ENCODE measurements at regions not wholly inside any gene's neighbourhood (a gene's known extent, or its start where the extent isn't known, plus 50 kb on each side); places are given as distances from the start of the nearest gene placed in this dataset.

DNA sequence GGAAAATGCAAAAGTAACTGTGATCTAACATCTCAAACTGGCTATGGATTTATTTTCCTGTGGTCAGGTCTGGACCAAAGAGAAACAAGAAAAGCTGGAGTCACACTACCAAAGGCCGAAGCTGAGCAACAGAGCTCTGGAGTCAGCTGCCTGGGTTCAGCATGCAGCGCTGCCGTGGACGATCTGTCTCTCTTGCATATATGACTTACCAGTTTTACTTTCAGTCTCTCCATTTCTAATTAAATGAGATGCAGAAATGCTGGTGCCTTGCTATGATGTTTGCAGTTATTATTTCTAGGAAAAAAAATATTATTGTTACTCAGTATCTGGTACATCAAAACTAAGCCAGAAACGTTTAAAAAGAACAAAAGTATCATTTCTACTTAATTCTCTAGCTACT lies 813.2 kb downstream of the RNF144A start:
- H3K9me3 ChIP-seq (ENCODE audit: control insufficient read depth, low read length): no peaks in the 10 kb centered on the region
- no peaks in the 10 kb centered on the region for H3K4me1 ChIP-seq (ENCODE audit: control insufficient read depth, insufficient read depth, low read length, poor library complexity, severe bottlenecking)
- H3K4me3 ChIP-seq (ENCODE audit: extremely low read depth, insufficient read depth, low read length, poor library complexity, severe bottlenecking): no peak overlapping the region
- no peak overlapping the region for H3K27ac ChIP-seq (ENCODE audit: low read depth, low read length, severe bottlenecking)
- no peaks in the 10 kb centered on the region for H3K36me3 ChIP-seq (ENCODE audit: control insufficient read depth, insufficient read depth, low read length)
- 90 to 96% methylated on average over 1 to 4 of the region's 5 CpGs for WGBS, 2 experiments (ENCODE audit: insufficient coverage in 2 of 2)

- Histone ChIP-seq H3K9me3 (ENCODE audit: control insufficient read depth, low read length) (no peaks in the 10 kb centered on the region), H3K4me3 (ENCODE audit: extremely low read depth, insufficient read depth, low read length, poor library complexity, severe bottlenecking) (no peak overlapping the region), H3K27ac (ENCODE audit: low read depth, low read length, severe bottlenecking) (no peak overlapping the region), H3K4me1 (ENCODE audit: control insufficient read depth, insufficient read depth, low read length, poor library complexity, severe bottlenecking) (no peaks in the 10 kb centered on the region), H3K36me3 (ENCODE audit: control insufficient read depth, insufficient read depth, low read length) (no peaks in the 10 kb centered on the region)
- 100% methylated on average over 2 of the region's 4 CpGs for WGBS, 2 experiments (ENCODE audit: insufficient coverage in 2 of 2)
Measured at GRCh38 chr2:7730990-7731389, 813.8 kb downstream of the RNF144A start.

DNA sequence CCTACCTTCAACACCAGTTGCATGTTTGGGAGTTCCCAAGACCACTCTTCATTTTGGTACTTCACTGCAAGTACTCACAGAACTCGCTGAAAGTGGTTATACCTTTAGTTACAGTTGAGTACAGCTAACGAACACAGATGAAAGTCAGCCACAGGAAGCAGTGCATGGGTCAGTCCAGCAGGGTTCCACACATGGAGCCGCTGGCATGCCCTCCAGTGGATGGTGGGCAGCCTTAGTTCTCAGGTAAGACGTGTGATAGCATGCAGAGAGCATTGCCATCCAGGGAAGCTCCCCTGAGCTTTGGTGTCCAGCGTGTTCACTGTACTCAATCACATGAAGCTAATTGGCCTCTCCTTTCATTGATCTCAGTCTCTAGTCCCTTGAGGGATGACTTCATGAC lies 815.3 kb downstream of the RNF144A start:
- no peaks in the 10 kb centered on the region for H3K9me3 ChIP-seq (ENCODE audit: control insufficient read depth, low read length)
- no peaks in the 10 kb centered on the region for H3K4me1 ChIP-seq (ENCODE audit: control insufficient read depth, insufficient read depth, low read length, poor library complexity, severe bottlenecking)
- H3K36me3 ChIP-seq (ENCODE audit: control insufficient read depth, insufficient read depth, low read length): no peaks in the 10 kb centered on the region
- no peak overlapping the region for H3K4me3 ChIP-seq (ENCODE audit: extremely low read depth, insufficient read depth, low read length, poor library complexity, severe bottlenecking)
- H3K27ac ChIP-seq (ENCODE audit: low read depth, low read length, severe bottlenecking): no peak overlapping the region
- 91 to 96% methylated on average over 5 of the region's 5 CpGs for WGBS, 2 experiments (ENCODE audit: insufficient coverage in 2 of 2)

DNA sequence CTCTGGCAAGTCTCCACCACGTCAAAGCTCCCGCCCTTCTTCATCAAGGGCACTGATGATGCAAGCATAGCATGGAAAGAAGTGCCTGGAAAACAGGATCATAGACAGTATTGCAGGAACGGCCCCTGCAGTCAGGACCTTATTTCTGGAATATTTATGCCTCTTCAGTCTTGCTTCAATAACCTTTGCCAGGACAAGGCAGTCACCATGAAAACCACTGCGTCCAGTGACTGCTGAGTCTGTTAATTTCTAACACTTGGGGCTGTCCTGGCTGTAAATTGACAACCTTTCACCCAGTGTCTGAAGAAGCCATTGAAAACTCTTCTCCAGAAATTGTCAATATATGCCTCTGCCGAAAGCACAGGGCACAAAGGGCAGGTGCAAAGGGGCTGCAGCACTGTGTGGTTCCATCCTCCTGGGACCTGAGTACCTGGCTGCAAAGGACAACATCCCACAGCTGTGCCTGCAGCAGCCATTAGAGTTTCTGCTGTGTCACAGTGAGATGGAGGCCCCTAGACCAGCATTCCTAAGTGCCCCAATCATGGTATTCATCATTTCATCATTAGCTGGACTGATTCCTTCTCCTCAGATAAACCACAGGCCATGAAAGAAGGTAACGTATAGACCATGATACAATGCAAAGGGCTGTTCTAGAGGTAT lies 819.6 kb downstream of the RNF144A start:
- Histone ChIP-seq H3K27ac (ENCODE audit: low read depth, low read length, severe bottlenecking) (no peak overlapping the region), H3K4me1 (ENCODE audit: control insufficient read depth, insufficient read depth, low read length, poor library complexity, severe bottlenecking) (no peaks in the 10 kb centered on the region), H3K36me3 (ENCODE audit: control insufficient read depth, insufficient read depth, low read length) (no peaks in the 10 kb centered on the region), H3K9me3 (ENCODE audit: control insufficient read depth, low read length) (no peaks in the 10 kb centered on the region), H3K4me3 (ENCODE audit: extremely low read depth, insufficient read depth, low read length, poor library complexity, severe bottlenecking) (no peak overlapping the region)
- 45 to 54% methylated on average over 3 to 4 of the region's 6 CpGs for WGBS, 2 experiments (ENCODE audit: insufficient coverage in 2 of 2)

DNA sequence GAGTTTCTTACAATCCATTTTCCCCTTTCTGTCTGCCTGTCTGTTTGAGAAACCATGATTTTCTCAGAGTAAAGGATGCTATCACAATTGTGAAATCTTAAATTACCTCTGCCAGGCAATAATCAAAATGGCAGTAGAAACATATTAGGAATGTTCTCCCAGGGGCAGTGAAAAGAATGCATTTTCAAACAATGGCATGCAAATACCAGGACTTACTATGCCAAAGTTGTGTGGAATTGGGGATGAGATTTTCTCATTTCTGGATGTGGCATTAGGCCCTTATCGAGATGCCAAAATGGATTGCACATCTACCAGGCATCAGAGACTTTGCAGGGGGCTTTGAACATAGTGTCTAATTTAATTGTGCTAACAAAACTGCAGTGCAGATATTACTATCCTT lies 821.4 kb downstream of the RNF144A start:
- 86% methylated on average over 1 of the region's 1 CpG; no CpG with 5 or more reads in 1 of the 2 experiments for WGBS, 2 experiments (ENCODE audit: insufficient coverage in 2 of 2)
- H3K4me1 ChIP-seq (ENCODE audit: control insufficient read depth, insufficient read depth, low read length, poor library complexity, severe bottlenecking): no peaks in the 10 kb centered on the region
- no peaks in the 10 kb centered on the region for H3K9me3 ChIP-seq (ENCODE audit: control insufficient read depth, low read length)
- no peak overlapping the region for H3K27ac ChIP-seq (ENCODE audit: low read depth, low read length, severe bottlenecking)
- no peak overlapping the region for H3K4me3 ChIP-seq (ENCODE audit: extremely low read depth, insufficient read depth, low read length, poor library complexity, severe bottlenecking)
- no peaks in the 10 kb centered on the region for H3K36me3 ChIP-seq (ENCODE audit: control insufficient read depth, insufficient read depth, low read length)

DNA sequence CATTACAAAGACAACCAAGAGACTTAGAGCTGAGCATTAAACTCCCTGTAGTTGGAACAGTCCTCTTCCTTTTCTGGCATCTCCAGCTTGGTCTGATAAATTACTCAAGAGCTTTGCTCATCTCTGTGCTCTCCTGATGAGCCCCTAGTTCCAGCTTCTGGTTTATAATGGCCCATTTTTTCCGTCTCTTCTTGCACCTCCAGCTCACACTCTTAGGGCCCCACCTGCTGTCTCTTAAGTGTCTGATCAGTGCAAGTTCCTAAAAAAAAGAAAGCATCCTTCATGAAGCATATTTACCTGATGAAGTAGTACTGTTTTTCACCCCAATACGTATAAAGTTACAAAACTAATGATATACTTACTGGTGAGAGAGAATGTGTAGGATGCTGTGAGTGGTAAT lies 822.9 kb downstream of the RNF144A start:
- 78% methylated on average over 1 of the region's 2 CpGs; no CpG with 5 or more reads in 1 of the 2 experiments for WGBS, 2 experiments (ENCODE audit: insufficient coverage in 2 of 2)
- H3K27ac ChIP-seq (ENCODE audit: low read depth, low read length, severe bottlenecking): no peak overlapping the region
- no peaks in the 10 kb centered on the region for H3K9me3 ChIP-seq (ENCODE audit: control insufficient read depth, low read length)
- no peaks in the 10 kb centered on the region for H3K36me3 ChIP-seq (ENCODE audit: control insufficient read depth, insufficient read depth, low read length)
- no peaks in the 10 kb centered on the region for H3K4me1 ChIP-seq (ENCODE audit: control insufficient read depth, insufficient read depth, low read length, poor library complexity, severe bottlenecking)
- H3K4me3 ChIP-seq (ENCODE audit: extremely low read depth, insufficient read depth, low read length, poor library complexity, severe bottlenecking): no peak overlapping the region

DNA sequence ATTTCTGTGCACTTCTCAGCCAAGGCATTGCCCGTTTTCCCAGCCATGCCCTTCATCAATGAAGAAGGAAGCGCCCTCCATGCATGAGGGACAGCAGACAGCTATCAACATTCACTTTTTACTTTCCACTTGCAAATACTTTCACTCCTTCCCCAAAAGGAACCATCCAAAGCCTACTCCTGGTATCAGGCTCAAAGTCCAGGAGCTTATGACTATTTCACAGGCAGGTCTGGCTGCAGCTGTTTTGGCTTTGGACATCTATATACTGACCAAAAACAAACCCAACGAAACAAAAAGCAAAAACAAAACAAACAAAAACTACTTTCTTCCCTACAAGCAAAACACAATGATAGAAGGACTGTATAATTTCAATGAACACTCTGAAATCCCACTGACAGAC lies 825.1 kb downstream of the RNF144A start:
- no peaks in the 10 kb centered on the region for H3K36me3 ChIP-seq (ENCODE audit: control insufficient read depth, insufficient read depth, low read length)
- no peaks in the 10 kb centered on the region for H3K9me3 ChIP-seq (ENCODE audit: control insufficient read depth, low read length)
- no peaks in the 10 kb centered on the region for H3K4me1 ChIP-seq (ENCODE audit: control insufficient read depth, insufficient read depth, low read length, poor library complexity, severe bottlenecking)
- whole genome bisulfite sequencing, 2 experiments (ENCODE audit: insufficient coverage in 2 of 2): 93 to 94% methylated on average over 1 to 2 of the region's 3 CpGs
- H3K27ac ChIP-seq (ENCODE audit: low read depth, low read length, severe bottlenecking): no peak overlapping the region
- H3K4me3 ChIP-seq (ENCODE audit: extremely low read depth, insufficient read depth, low read length, poor library complexity, severe bottlenecking): no peak overlapping the region

GRCh38 chr2:7744827-7745226 lies 827.6 kb downstream of the RNF144A start:
- H3K4me1 ChIP-seq (ENCODE audit: control insufficient read depth, insufficient read depth, low read length, poor library complexity, severe bottlenecking): no peaks in the 10 kb centered on the region
- no peak overlapping the region for H3K27ac ChIP-seq (ENCODE audit: low read depth, low read length, severe bottlenecking)
- no peaks in the 10 kb centered on the region for H3K9me3 ChIP-seq (ENCODE audit: control insufficient read depth, low read length)
- H3K36me3 ChIP-seq (ENCODE audit: control insufficient read depth, insufficient read depth, low read length): no peaks in the 10 kb centered on the region
- no peak overlapping the region for H3K4me3 ChIP-seq (ENCODE audit: extremely low read depth, insufficient read depth, low read length, poor library complexity, severe bottlenecking)
- 79 to 87% methylated on average over 2 of the region's 5 CpGs for whole genome bisulfite sequencing, 2 experiments (ENCODE audit: insufficient coverage in 2 of 2)

DNA sequence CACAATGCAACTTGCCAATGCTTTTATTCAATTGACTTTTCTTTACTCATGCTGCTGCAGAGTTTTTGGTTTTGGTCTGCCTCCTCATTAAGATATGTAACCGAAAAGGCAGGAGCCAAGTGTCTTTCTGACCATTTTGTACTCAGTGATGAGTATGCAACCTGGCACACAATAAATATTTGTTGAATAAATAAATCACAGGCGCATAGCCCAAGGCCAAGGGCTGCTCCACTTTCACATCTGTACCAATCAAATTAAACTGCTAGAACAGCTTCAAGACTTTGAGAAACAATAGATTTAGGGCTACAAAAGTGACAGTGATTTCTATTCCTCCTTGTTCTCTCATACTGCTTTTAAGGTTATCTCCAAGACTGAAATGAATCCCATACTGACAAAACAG lies 828.2 kb downstream of the RNF144A start:
- Histone ChIP-seq H3K4me3 (ENCODE audit: extremely low read depth, insufficient read depth, low read length, poor library complexity, severe bottlenecking) (no peak overlapping the region), H3K27ac (ENCODE audit: low read depth, low read length, severe bottlenecking) (no peak overlapping the region), H3K4me1 (ENCODE audit: control insufficient read depth, insufficient read depth, low read length, poor library complexity, severe bottlenecking) (no peaks in the 10 kb centered on the region), H3K9me3 (ENCODE audit: control insufficient read depth, low read length) (no peaks in the 10 kb centered on the region), H3K36me3 (ENCODE audit: control insufficient read depth, insufficient read depth, low read length) (no peaks in the 10 kb centered on the region)
- no CpG with 5 or more reads among the region's 2 CpGs for WGBS, 2 experiments (ENCODE audit: insufficient coverage in 2 of 2)

- H3K27ac ChIP-seq (ENCODE audit: low read depth, low read length, severe bottlenecking): no peak overlapping the region
- WGBS, 2 experiments (ENCODE audit: insufficient coverage in 2 of 2): 89 to 97% methylated on average over 11 to 14 of the region's 17 CpGs
- H3K4me1 ChIP-seq (ENCODE audit: control insufficient read depth, insufficient read depth, low read length, poor library complexity, severe bottlenecking): no peaks in the 10 kb centered on the region
- H3K36me3 ChIP-seq (ENCODE audit: control insufficient read depth, insufficient read depth, low read length): no peaks in the 10 kb centered on the region
- H3K4me3 ChIP-seq (ENCODE audit: extremely low read depth, insufficient read depth, low read length, poor library complexity, severe bottlenecking): no peak overlapping the region
- peaks cover 3% of the 10 kb centered on the region for H3K9me3 ChIP-seq (ENCODE audit: control insufficient read depth, low read length)
Measured at GRCh38 chr2:7748717-7749415, 831.7 kb downstream of the RNF144A start.

GRCh38 chr2:7749895-7750559 lies 832.8 kb downstream of the RNF144A start:
- H3K36me3 ChIP-seq (ENCODE audit: control insufficient read depth, insufficient read depth, low read length): no peaks in the 10 kb centered on the region
- WGBS, 2 experiments (ENCODE audit: insufficient coverage in 2 of 2): 100% methylated on average over 1 of the region's 4 CpGs; no CpG with 5 or more reads in 1 of the 2 experiments

More at GRCh38 chr2:7749895-7750559, 832.8 kb downstream of the RNF144A start:
- Histone ChIP-seq H3K9me3 (ENCODE audit: control insufficient read depth, low read length) (peaks cover 6% of the 10 kb centered on the region), H3K4me1 (ENCODE audit: control insufficient read depth, insufficient read depth, low read length, poor library complexity, severe bottlenecking) (no peaks in the 10 kb centered on the region), H3K4me3 (ENCODE audit: extremely low read depth, insufficient read depth, low read length, poor library complexity, severe bottlenecking) (no peak overlapping the region), H3K27ac (ENCODE audit: low read depth, low read length, severe bottlenecking) (no peak overlapping the region)

Measured in mesodermal cell (in vitro differentiated cells).